ENCODE measurements at regions not wholly inside any gene's neighbourhood (a gene's known extent, or its start where the extent isn't known, plus 50 kb on each side); places are given as distances from the start of the nearest gene placed in this dataset.

DNA sequence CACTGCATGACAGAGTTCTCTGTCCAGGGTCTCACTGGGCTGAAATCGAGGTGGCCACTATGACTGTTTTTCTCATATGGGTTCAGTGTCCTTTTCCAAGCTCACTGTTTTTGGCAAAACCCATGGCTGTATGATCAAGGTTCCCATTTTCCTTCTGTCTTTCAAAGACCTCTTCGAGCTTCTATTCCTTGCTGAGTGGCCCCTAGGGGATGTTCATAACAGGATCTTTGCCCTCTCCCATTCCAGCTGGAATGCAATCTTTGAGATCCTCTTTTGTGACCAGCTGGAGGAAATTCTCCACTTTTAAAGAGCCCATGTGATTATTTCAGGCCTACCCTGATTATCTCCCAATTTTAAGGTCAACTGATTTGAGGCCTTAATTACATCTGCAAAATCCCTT, 572.5 kb upstream of the SLC10A2 start:
- Histone ChIP-seq H3K27me3 (ENCODE audit: insufficient read depth, low read length, poor library complexity) (no peaks in the 10 kb centered on the region), H3K9me3 (ENCODE audit: insufficient read depth, low read length, severe bottlenecking) (no peaks in the 10 kb centered on the region), H4K20me1 (ENCODE audit: insufficient read depth, low read length) (no peaks in the 10 kb centered on the region)

GRCh38 chr13:103634066-103634465, 567.8 kb upstream of the SLC10A2 start:
- ATAC-seq (ENCODE audit: insufficient read depth, low read depth) (no peak), DNase-seq (no peak)
- Histone ChIP-seq H3K9ac (ENCODE audit: low read depth, low read length) (no peak overlapping the region), H3K4me2 (ENCODE audit: insufficient read depth, low read length) (no peak overlapping the region), H3K36me3 (ENCODE audit: insufficient read depth, low read length) (no peaks in the 10 kb centered on the region), H3K4me3 (ENCODE audit: low read depth in 1 of 2, low read length in 2 of 2) (no peak overlapping the region), H3K4me1 (ENCODE audit: insufficient read depth, low read length) (no peaks in the 10 kb centered on the region), H3K9me3 (ENCODE audit: insufficient read depth, low read length, severe bottlenecking) (no peaks in the 10 kb centered on the region), H3K27me3 (ENCODE audit: insufficient read depth, low read length, poor library complexity) (no peaks in the 10 kb centered on the region), H4K20me1 (ENCODE audit: insufficient read depth, low read length) (no peaks in the 10 kb centered on the region), H2AFZ (ENCODE audit: low read depth, low read length) (no peak overlapping the region), H3K79me2 (ENCODE audit: insufficient read depth, low read length) (no peaks in the 10 kb centered on the region), H3K27ac (ENCODE audit: low read length) (no peak overlapping the region)
- no peak for TF ChIP-seq EZH2 (IDR thresholded peaks at IDR 0.05; ENCODE audit: borderline replicate concordance, low read depth, low read length, severe bottlenecking)

More for the DNA sequence above, 572.5 kb upstream of the SLC10A2 start:
- Histone ChIP-seq H3K9ac (ENCODE audit: low read depth, low read length) (no peak overlapping the region), H3K4me1 (ENCODE audit: insufficient read depth, low read length) (no peaks in the 10 kb centered on the region), H3K27ac (ENCODE audit: low read length) (no peak overlapping the region), H3K79me2 (ENCODE audit: insufficient read depth, low read length) (no peaks in the 10 kb centered on the region), H3K4me3 (ENCODE audit: low read depth in 1 of 2, low read length in 2 of 2) (no peak overlapping the region), H3K4me2 (ENCODE audit: insufficient read depth, low read length) (no peak overlapping the region), H3K36me3 (ENCODE audit: insufficient read depth, low read length) (no peaks in the 10 kb centered on the region), H2AFZ (ENCODE audit: low read depth, low read length) (no peak overlapping the region)
- no peak for DNase-seq
- TF ChIP-seq EZH2 (IDR thresholded peaks at IDR 0.05; ENCODE audit: borderline replicate concordance, low read depth, low read length, severe bottlenecking): no peak
- no peak for TF ChIP-seq CTCF (IDR thresholded peaks at IDR 0.05; ENCODE audit: borderline replicate concordance, extremely low read depth, low read length, poor library complexity, severe bottlenecking)
- no peak for ATAC-seq (ENCODE audit: insufficient read depth, low read depth)

GRCh38 chr13:103625194-103625593, 559.0 kb upstream of the SLC10A2 start:
- Histone ChIP-seq H3K27me3 (ENCODE audit: insufficient read depth, low read length, poor library complexity) (no peaks in the 10 kb centered on the region), H3K36me3 (ENCODE audit: insufficient read depth, low read length) (no peaks in the 10 kb centered on the region), H3K79me2 (ENCODE audit: insufficient read depth, low read length) (no peaks in the 10 kb centered on the region), H3K4me2 (ENCODE audit: insufficient read depth, low read length) (no peak overlapping the region), H2AFZ (ENCODE audit: low read depth, low read length) (no peak overlapping the region), H3K4me1 (ENCODE audit: insufficient read depth, low read length) (no peaks in the 10 kb centered on the region), H4K20me1 (ENCODE audit: insufficient read depth, low read length) (no peaks in the 10 kb centered on the region), H3K27ac (ENCODE audit: low read length) (no peak overlapping the region), H3K4me3 (ENCODE audit: low read depth in 1 of 2, low read length in 2 of 2) (no peak overlapping the region), H3K9me3 (ENCODE audit: insufficient read depth, low read length, severe bottlenecking) (no peaks in the 10 kb centered on the region), H3K9ac (ENCODE audit: low read depth, low read length) (no peak overlapping the region)
- TF ChIP-seq EZH2 (IDR thresholded peaks at IDR 0.05; ENCODE audit: borderline replicate concordance, low read depth, low read length, severe bottlenecking) (no peak), CTCF (IDR thresholded peaks at IDR 0.05; ENCODE audit: borderline replicate concordance, extremely low read depth, low read length, poor library complexity, severe bottlenecking) (no peak)
- DNase-seq: no peak
- no peak for ATAC-seq (ENCODE audit: insufficient read depth, low read depth)

GRCh38 chr13:103618151-103618550, 551.9 kb upstream of the SLC10A2 start:
- TF ChIP-seq EZH2 (IDR thresholded peaks at IDR 0.05; ENCODE audit: borderline replicate concordance, low read depth, low read length, severe bottlenecking) (no peak), CTCF (IDR thresholded peaks at IDR 0.05; ENCODE audit: borderline replicate concordance, extremely low read depth, low read length, poor library complexity, severe bottlenecking) (no peak)
- no peaks in the 10 kb centered on the region for H3K4me1 ChIP-seq (ENCODE audit: insufficient read depth, low read length)
- H3K36me3 ChIP-seq (ENCODE audit: insufficient read depth, low read length): no peaks in the 10 kb centered on the region
- H3K9me3 ChIP-seq (ENCODE audit: insufficient read depth, low read length, severe bottlenecking): no peaks in the 10 kb centered on the region
- no peak overlapping the region for H3K4me2 ChIP-seq (ENCODE audit: insufficient read depth, low read length)
- no peak overlapping the region for H3K9ac ChIP-seq (ENCODE audit: low read depth, low read length)
- ATAC-seq (ENCODE audit: insufficient read depth, low read depth): no peak
- H3K27me3 ChIP-seq (ENCODE audit: insufficient read depth, low read length, poor library complexity): no peaks in the 10 kb centered on the region
- no peak overlapping the region for H3K27ac ChIP-seq (ENCODE audit: low read length)
- no peak overlapping the region for H3K4me3 ChIP-seq (ENCODE audit: low read depth in 1 of 2, low read length in 2 of 2)
- H2AFZ ChIP-seq (ENCODE audit: low read depth, low read length): no peak overlapping the region
- H3K79me2 ChIP-seq (ENCODE audit: insufficient read depth, low read length): no peaks in the 10 kb centered on the region
- H4K20me1 ChIP-seq (ENCODE audit: insufficient read depth, low read length): no peaks in the 10 kb centered on the region
- no peak for DNase-seq
